ENCODE measurements at regions not wholly inside any gene's neighbourhood (a gene's known extent, or its start where the extent isn't known, plus 50 kb on each side); places are given as distances from the start of the nearest gene placed in this dataset.
"Not testable (repeated sequence)": the region's sequence is repeated elsewhere in the genome, so short reads cannot be mapped to it uniquely, and the experiment has no call there.

DNA sequence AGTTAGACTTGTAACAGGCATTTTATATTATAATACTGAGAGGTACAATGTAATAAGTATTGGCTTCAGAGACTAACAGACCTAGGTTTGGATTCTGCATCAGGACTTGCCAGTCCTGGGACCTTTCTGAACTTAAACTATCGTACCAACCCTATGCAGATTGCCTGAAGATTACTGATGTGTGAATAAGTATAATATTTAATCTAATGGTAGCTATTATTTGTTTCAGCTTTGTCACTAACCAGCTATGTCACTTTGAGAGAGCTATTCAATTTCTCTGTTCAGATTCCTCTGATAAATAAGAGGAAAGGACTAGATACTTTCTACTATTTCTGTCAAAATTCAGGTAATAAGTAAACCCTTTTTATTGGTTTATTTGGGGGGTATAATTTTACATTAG lies 184.4 kb upstream of the NECTIN3 start:
- peaks cover 2% of the 10 kb centered on the region for H3K27me3 Mint-ChIP-seq (ENCODE audit: insufficient read depth)
- TF ChIP-seq, protein P1, sequence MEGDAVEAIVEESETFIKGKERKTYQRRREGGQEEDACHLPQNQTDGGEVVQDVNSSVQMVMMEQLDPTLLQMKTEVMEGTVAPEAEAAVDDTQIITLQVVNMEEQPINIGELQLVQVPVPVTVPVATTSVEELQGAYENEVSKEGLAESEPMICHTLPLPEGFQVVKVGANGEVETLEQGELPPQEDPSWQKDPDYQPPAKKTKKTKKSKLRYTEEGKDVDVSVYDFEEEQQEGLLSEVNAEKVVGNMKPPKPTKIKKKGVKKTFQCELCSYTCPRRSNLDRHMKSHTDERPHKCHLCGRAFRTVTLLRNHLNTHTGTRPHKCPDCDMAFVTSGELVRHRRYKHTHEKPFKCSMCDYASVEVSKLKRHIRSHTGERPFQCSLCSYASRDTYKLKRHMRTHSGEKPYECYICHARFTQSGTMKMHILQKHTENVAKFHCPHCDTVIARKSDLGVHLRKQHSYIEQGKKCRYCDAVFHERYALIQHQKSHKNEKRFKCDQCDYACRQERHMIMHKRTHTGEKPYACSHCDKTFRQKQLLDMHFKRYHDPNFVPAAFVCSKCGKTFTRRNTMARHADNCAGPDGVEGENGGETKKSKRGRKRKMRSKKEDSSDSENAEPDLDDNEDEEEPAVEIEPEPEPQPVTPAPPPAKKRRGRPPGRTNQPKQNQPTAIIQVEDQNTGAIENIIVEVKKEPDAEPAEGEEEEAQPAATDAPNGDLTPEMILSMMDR (conservative IDR thresholded peaks at IDR 0.05) = no peak
- Histone ChIP-seq H3K9ac (ENCODE audit: extremely low read depth, low read length, poor library complexity, severe bottlenecking) (no peak overlapping the region), H3K9me3 (ENCODE audit: control insufficient read depth, low read length) (no peaks in the 10 kb centered on the region), H3K4me3 (ENCODE audit: low read length) (no peak overlapping the region), H3K27me3 (ENCODE audit: control insufficient read depth, insufficient read depth, low read length, poor library complexity, severe bottlenecking) (no peaks in the 10 kb centered on the region), H3K27ac (ENCODE audit: low read depth, low read length) (no peak overlapping the region), H3K4me1 (ENCODE audit: control insufficient read depth, insufficient read depth, low read length) (no peaks in the 10 kb centered on the region), H3K36me3 (ENCODE audit: control insufficient read depth, insufficient read depth, low read length) (no peaks in the 10 kb centered on the region)
- peaks cover 17% of the 10 kb centered on the region for H3K9me3 Mint-ChIP-seq
- H3K4me1 Mint-ChIP-seq = peaks cover 6% of the 10 kb centered on the region
- H3K4me3 Mint-ChIP-seq = no peak overlapping the region
- no peak for DNase-seq
- H3K36me3 Mint-ChIP-seq (ENCODE audit: low read depth) = peaks cover 8% of the 10 kb centered on the region
- no peak overlapping the region for H3K27ac Mint-ChIP-seq
- 100% methylated on average over 1 of the region's 1 CpG; no CpG with 5 or more reads in 1 of the 2 experiments for WGBS, 2 experiments (ENCODE audit: insufficient coverage in 1 of 2, insufficient read length in 1 of 2)

DNA sequence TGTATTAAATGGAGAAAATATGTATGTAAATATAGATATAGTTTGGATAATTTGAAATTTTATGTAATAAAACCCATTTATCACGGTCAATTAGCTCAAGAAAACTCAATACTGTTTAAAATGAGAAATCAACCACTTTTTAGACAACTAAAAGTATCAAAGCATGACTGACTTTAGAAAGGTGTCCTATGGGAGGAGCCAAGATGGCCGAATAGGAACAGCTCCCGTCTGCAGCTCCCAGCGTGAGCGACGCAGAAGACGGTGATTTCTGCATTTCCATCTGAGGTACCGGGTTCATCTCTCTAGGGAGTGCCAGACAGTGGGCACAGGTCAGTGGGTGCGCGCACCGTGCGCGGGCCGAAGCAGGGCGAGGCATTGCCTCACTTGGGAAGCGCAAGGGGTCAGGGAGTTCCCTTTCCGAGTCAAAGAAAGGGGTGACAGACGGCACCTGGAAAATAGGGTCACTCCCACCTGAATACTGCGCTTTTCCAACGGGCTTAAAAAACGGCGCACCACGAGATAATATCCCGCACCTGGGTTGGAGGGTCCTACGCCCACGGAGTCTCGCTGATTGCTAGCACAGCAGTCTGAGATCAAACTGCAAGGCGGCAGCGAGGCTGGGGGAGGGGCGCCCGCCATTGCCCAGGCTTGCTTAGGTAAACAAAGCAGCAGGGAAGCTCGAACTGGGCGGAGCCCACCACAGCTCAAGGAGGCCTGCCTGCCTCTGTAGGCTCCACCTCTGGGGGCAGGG lies 182.8 kb upstream of the NECTIN3 start:
- H3K9me3 ChIP-seq (ENCODE audit: control insufficient read depth, low read length); H3K27me3 ChIP-seq (ENCODE audit: control insufficient read depth, insufficient read depth, low read length, poor library complexity, severe bottlenecking); H3K4me1 ChIP-seq (ENCODE audit: control insufficient read depth, insufficient read depth, low read length); H3K4me3 ChIP-seq (ENCODE audit: low read length); H3K4me1 Mint-ChIP-seq; DNase-seq; H3K27me3 Mint-ChIP-seq (ENCODE audit: insufficient read depth); H3K27ac ChIP-seq (ENCODE audit: low read depth, low read length); H3K9ac ChIP-seq (ENCODE audit: extremely low read depth, low read length, poor library complexity, severe bottlenecking); H3K36me3 ChIP-seq (ENCODE audit: control insufficient read depth, insufficient read depth, low read length): not testable (repeated sequence)
- Mint-ChIP-seq H3K36me3 (ENCODE audit: low read depth) (peaks cover 17% of the 10 kb centered on the region), H3K4me3 (peak overlapping the region; percentile 72), H3K27ac (peak overlapping the region; percentile 97), H3K9me3 (peaks cover 28% of the 10 kb centered on the region)
- 96% methylated on average over 8 to 27 of the region's 33 CpGs for WGBS, 2 experiments (ENCODE audit: insufficient coverage in 1 of 2, insufficient read length in 1 of 2)

DNA sequence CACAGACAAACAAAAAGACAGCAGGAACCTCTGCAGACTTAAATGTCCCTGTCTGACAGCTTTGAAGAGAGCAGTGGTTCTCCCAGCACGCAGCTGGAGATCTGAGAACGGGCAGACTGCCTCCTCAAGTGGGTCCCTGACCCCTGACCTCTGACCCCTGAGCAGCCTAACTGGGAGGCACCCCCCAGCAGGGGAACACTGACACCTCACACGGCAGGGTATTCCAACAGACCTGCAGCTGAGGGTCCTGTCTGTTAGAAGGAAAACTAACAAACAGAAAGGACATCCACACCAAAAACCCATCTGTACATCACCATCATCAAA lies 182.3 kb upstream of the NECTIN3 start:
- Mint-ChIP-seq H3K9me3 (peaks cover 28% of the 10 kb centered on the region), H3K36me3 (ENCODE audit: low read depth) (peaks cover 17% of the 10 kb centered on the region), H3K4me3 (peak overlapping the region; percentile 72)
- not testable (repeated sequence) for H3K36me3 ChIP-seq (ENCODE audit: control insufficient read depth, insufficient read depth, low read length); H3K27me3 Mint-ChIP-seq (ENCODE audit: insufficient read depth); H3K27ac ChIP-seq (ENCODE audit: low read depth, low read length); H3K4me1 ChIP-seq (ENCODE audit: control insufficient read depth, insufficient read depth, low read length); DNase-seq; H3K4me1 Mint-ChIP-seq; H3K27me3 ChIP-seq (ENCODE audit: control insufficient read depth, insufficient read depth, low read length, poor library complexity, severe bottlenecking); H3K9ac ChIP-seq (ENCODE audit: extremely low read depth, low read length, poor library complexity, severe bottlenecking); H3K9me3 ChIP-seq (ENCODE audit: control insufficient read depth, low read length); H3K27ac Mint-ChIP-seq; H3K4me3 ChIP-seq (ENCODE audit: low read length)
- 76% methylated on average over 2 of the region's 3 CpGs; no CpG with 5 or more reads in 1 of the 2 experiments for WGBS, 2 experiments (ENCODE audit: insufficient coverage in 1 of 2, insufficient read length in 1 of 2)

DNA sequence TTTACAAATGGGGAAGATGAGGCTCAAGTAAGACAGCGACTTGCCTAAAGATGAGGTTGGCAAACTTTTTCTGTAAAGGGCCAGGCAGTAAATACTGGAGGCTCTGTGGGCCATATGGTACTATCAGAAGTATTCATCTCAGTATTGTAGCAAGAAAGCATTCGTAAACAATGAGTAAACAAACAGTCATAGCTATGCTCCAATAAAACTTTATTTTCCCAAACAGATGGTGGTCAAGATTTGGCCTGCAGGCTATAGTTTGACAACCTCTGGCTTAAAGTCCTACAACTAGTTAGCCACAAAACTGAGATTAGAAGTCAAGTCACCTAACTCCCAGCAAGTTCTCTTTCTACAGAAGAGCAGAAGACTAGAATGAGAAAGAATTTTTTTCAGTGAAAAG lies 177.0 kb upstream of the NECTIN3 start:
- Histone ChIP-seq H3K4me1 (ENCODE audit: control insufficient read depth, insufficient read depth, low read length) (no peaks in the 10 kb centered on the region), H3K9me3 (ENCODE audit: control insufficient read depth, low read length) (no peaks in the 10 kb centered on the region), H3K4me3 (ENCODE audit: low read length) (no peak overlapping the region), H3K27ac (ENCODE audit: low read depth, low read length) (no peak overlapping the region), H3K27me3 (ENCODE audit: control insufficient read depth, insufficient read depth, low read length, poor library complexity, severe bottlenecking) (no peaks in the 10 kb centered on the region), H3K36me3 (ENCODE audit: control insufficient read depth, insufficient read depth, low read length) (no peaks in the 10 kb centered on the region), H3K9ac (ENCODE audit: extremely low read depth, low read length, poor library complexity, severe bottlenecking) (no peak overlapping the region)
- Mint-ChIP-seq H3K4me3 (no peak overlapping the region), H3K27ac (no peak overlapping the region), H3K36me3 (ENCODE audit: low read depth) (peaks cover 17% of the 10 kb centered on the region), H3K4me1 (no peaks in the 10 kb centered on the region), H3K27me3 (ENCODE audit: insufficient read depth) (peaks cover 2% of the 10 kb centered on the region), H3K9me3 (peaks cover 25% of the 10 kb centered on the region)
- no peak for DNase-seq
- TF ChIP-seq, protein P1 (conservative IDR thresholded peaks at IDR 0.05) = no peak
- WGBS, 2 experiments (ENCODE audit: insufficient coverage in 1 of 2, insufficient read length in 1 of 2) = 90 to 95% methylated on average over 2 of the region's 2 CpGs

All from endodermal cell (in vitro differentiated cells).